Nephron (organoid): ENCODE measurements at regions not wholly inside any gene's neighbourhood (a gene's known extent, or its start where the extent isn't known, plus 50 kb on each side); places are given as distances from the start of the nearest gene placed in this dataset.

ENCODE experiments used
- H3K27ac Mint-ChIP-seq, 3 experiments: 2 replicates each; pipeline ENCODE4 v1.8.0; 2020; ENCODE audit warnings: mixed read lengths in 3 of 3, mild to moderate bottlenecking in 2 of 3, moderate library complexity in 1 of 3
- H3K27me3 Mint-ChIP-seq: 2 replicates; pipeline ENCODE4 v1.8.0; 2021; ENCODE audit warnings: low read depth, mild to moderate bottlenecking, moderate library complexity, mixed read lengths
- H3K36me3 Mint-ChIP-seq: 2 replicates; pipeline ENCODE4 v1.8.0; 2020; ENCODE audit warnings: low read depth, mixed read lengths
- H3K4me1 Mint-ChIP-seq: 2 replicates; pipeline ENCODE4 v1.8.0; 2020; ENCODE audit warnings: mixed read lengths
- H3K4me3 Mint-ChIP-seq, 3 experiments: 2 replicates each; pipeline ENCODE4 v1.8.0; 2020; ENCODE audit warnings: mild to moderate bottlenecking in 3 of 3, mixed read lengths in 3 of 3, moderate library complexity in 2 of 3
- H3K9me3 Mint-ChIP-seq: 2 replicates; pipeline ENCODE4 v1.8.0; 2020; ENCODE audit warnings: mixed read lengths
- CTCF ChIP-seq, 3 experiments: fragments of 200-600 bp; sonication (generic); IDR thresholded peaks; one replicate each; pipeline ENCODE4 v1.5.0; 2021; ENCODE audit warnings: antibody characterized with exemption in 3 of 3; ENCODE audit not compliant: unreplicated experiment in 3 of 3

- H3K27ac Mint-ChIP-seq: no peak overlapping the region
- no peaks in the 10 kb centered on the region for H3K36me3 Mint-ChIP-seq
- H3K4me1 Mint-ChIP-seq: peaks cover 29% of the 10 kb centered on the region
- H3K4me3 Mint-ChIP-seq: no peak overlapping the region
- no peaks in the 10 kb centered on the region for H3K9me3 Mint-ChIP-seq
- TF ChIP-seq CTCF (IDR thresholded peaks at IDR 0.05; ENCODE audit: unreplicated experiment in 3 of 3): no peak
- H3K27me3 Mint-ChIP-seq: no peaks in the 10 kb centered on the region
These were observed 573.2 kb downstream of the DHX35 start for GRCh38 chr20:39535301-39535700.

GRCh38 chr20:39534846-39535245 lies 572.7 kb downstream of the DHX35 start:
- H3K27ac Mint-ChIP-seq: no peak overlapping the region
- no peaks in the 10 kb centered on the region for H3K27me3 Mint-ChIP-seq
- H3K4me1 Mint-ChIP-seq: peaks cover 33% of the 10 kb centered on the region
- no peak for TF ChIP-seq CTCF (IDR thresholded peaks at IDR 0.05; ENCODE audit: unreplicated experiment in 3 of 3)
- H3K9me3 Mint-ChIP-seq: no peaks in the 10 kb centered on the region
- no peak overlapping the region for H3K4me3 Mint-ChIP-seq
- H3K36me3 Mint-ChIP-seq: no peaks in the 10 kb centered on the region

- Mint-ChIP-seq H3K4me3 (no peak overlapping the region), H3K27me3 (no peaks in the 10 kb centered on the region), H3K9me3 (no peaks in the 10 kb centered on the region), H3K36me3 (no peaks in the 10 kb centered on the region), H3K27ac (no peak overlapping the region), H3K4me1 (peaks cover 42% of the 10 kb centered on the region)
- TF ChIP-seq CTCF (IDR thresholded peaks at IDR 0.05; ENCODE audit: unreplicated experiment in 3 of 3): no peak
These were observed 571.7 kb downstream of the DHX35 start for GRCh38 chr20:39533858-39534257.

GRCh38 chr20:39532205-39532604 lies 570.1 kb downstream of the DHX35 start:
- H3K36me3 Mint-ChIP-seq: no peaks in the 10 kb centered on the region
- no peak overlapping the region for H3K27ac Mint-ChIP-seq
- no peaks in the 10 kb centered on the region for H3K27me3 Mint-ChIP-seq
- no peak overlapping the region for H3K4me3 Mint-ChIP-seq
- TF ChIP-seq CTCF (IDR thresholded peaks at IDR 0.05; ENCODE audit: unreplicated experiment in 3 of 3): no peak
- H3K4me1 Mint-ChIP-seq: peaks cover 31% of the 10 kb centered on the region
- no peaks in the 10 kb centered on the region for H3K9me3 Mint-ChIP-seq

- H3K36me3 Mint-ChIP-seq: no peaks in the 10 kb centered on the region
- H3K27me3 Mint-ChIP-seq: no peaks in the 10 kb centered on the region
- no peaks in the 10 kb centered on the region for H3K9me3 Mint-ChIP-seq
- no peak overlapping the region for H3K27ac Mint-ChIP-seq
- H3K4me1 Mint-ChIP-seq: peaks cover 47% of the 10 kb centered on the region
- no peak overlapping the region for H3K4me3 Mint-ChIP-seq
- no peak for TF ChIP-seq CTCF (IDR thresholded peaks at IDR 0.05; ENCODE audit: unreplicated experiment in 3 of 3)
These were observed 566.3 kb downstream of the DHX35 start for GRCh38 chr20:39528436-39528835.

- Mint-ChIP-seq H3K27me3 (no peaks in the 10 kb centered on the region), H3K4me1 (peaks cover 30% of the 10 kb centered on the region), H3K9me3 (no peaks in the 10 kb centered on the region), H3K4me3 (no peak overlapping the region), H3K27ac (peak overlapping the region; percentile 25 to 87 (median 72)), H3K36me3 (no peaks in the 10 kb centered on the region)
- no peak for TF ChIP-seq CTCF (IDR thresholded peaks at IDR 0.05; ENCODE audit: unreplicated experiment in 3 of 3)
These were observed 562.3 kb downstream of the DHX35 start for GRCh38 chr20:39524371-39524911.
